ENCODE measurements at regions not wholly inside any gene's neighbourhood (a gene's known extent, or its start where the extent isn't known, plus 50 kb on each side); places are given as distances from the start of the nearest gene placed in this dataset.

GRCh38 chr15:81685237-81685636 lies 311.2 kb upstream of the TMC3 start:
- TF ChIP-seq EZH2 (optimal IDR thresholded peaks at IDR 0.05; ENCODE audit: low read depth, low read length) (no peak), EZH2phosphoT487 (IDR thresholded peaks at IDR 0.05; ENCODE audit: low read length) (no peak), CTCF (IDR thresholded peaks at IDR 0.05; ENCODE audit: low read length) (no peak)
- Histone ChIP-seq H3K27me3 (replicated peaks; ENCODE audit: insufficient read depth, low read length) (no peaks in the 10 kb centered on the region), H3K4me3 (ENCODE audit: low read length) (no peak overlapping the region), H3K27ac (ENCODE audit: low read length) (no peak overlapping the region), H3F3A (ENCODE audit: insufficient read depth, low read length) (no peaks in the 10 kb centered on the region), H2AFZ (ENCODE audit: low read length) (no peak overlapping the region), H3K9me3 (replicated peaks; ENCODE audit: insufficient read depth, low read length) (no peaks in the 10 kb centered on the region), H3K79me2 (ENCODE audit: low read length) (no peaks in the 10 kb centered on the region), H3K4me2 (ENCODE audit: low read depth, low read length) (no peak overlapping the region), H3K36me3 (replicated peaks; ENCODE audit: insufficient read depth, low read length) (no peaks in the 10 kb centered on the region), H3K9ac (ENCODE audit: low read length) (no peak overlapping the region), H4K20me1 (ENCODE audit: insufficient read depth, low read length) (no peaks in the 10 kb centered on the region), H3K9me2 (replicated peaks; ENCODE audit: insufficient read depth, low read length) (no peaks in the 10 kb centered on the region), H3K4me1 (ENCODE audit: low read length) (no peaks in the 10 kb centered on the region)
- no peak for DNase-seq

GRCh38 chr15:81680829-81681228 lies 306.8 kb upstream of the TMC3 start:
- TF ChIP-seq EZH2 (optimal IDR thresholded peaks at IDR 0.05; ENCODE audit: low read depth, low read length), result no peak
- no peak for TF ChIP-seq CTCF (IDR thresholded peaks at IDR 0.05; ENCODE audit: low read length)
- TF ChIP-seq EZH2phosphoT487 (IDR thresholded peaks at IDR 0.05; ENCODE audit: low read length), result no peak
- Histone ChIP-seq H3K79me2 (ENCODE audit: low read length) (no peaks in the 10 kb centered on the region), H3F3A (ENCODE audit: insufficient read depth, low read length) (no peaks in the 10 kb centered on the region), H2AFZ (ENCODE audit: low read length) (no peak overlapping the region), H3K27ac (ENCODE audit: low read length) (no peak overlapping the region), H4K20me1 (ENCODE audit: insufficient read depth, low read length) (no peaks in the 10 kb centered on the region), H3K36me3 (replicated peaks; ENCODE audit: insufficient read depth, low read length) (no peaks in the 10 kb centered on the region), H3K9me2 (replicated peaks; ENCODE audit: insufficient read depth, low read length) (no peaks in the 10 kb centered on the region), H3K4me2 (ENCODE audit: low read depth, low read length) (no peak overlapping the region), H3K4me1 (ENCODE audit: low read length) (no peaks in the 10 kb centered on the region), H3K9me3 (replicated peaks; ENCODE audit: insufficient read depth, low read length) (no peaks in the 10 kb centered on the region), H3K27me3 (replicated peaks; ENCODE audit: insufficient read depth, low read length) (no peaks in the 10 kb centered on the region), H3K4me3 (ENCODE audit: low read length) (no peak overlapping the region), H3K9ac (ENCODE audit: low read length) (no peak overlapping the region)
- no peak for DNase-seq

GRCh38 chr15:81666839-81667238 lies 292.8 kb upstream of the TMC3 start:
- H3K9me3 ChIP-seq (replicated peaks; ENCODE audit: insufficient read depth, low read length), result no peaks in the 10 kb centered on the region
- H3K27me3 ChIP-seq (replicated peaks; ENCODE audit: insufficient read depth, low read length), result no peaks in the 10 kb centered on the region
- no peak overlapping the region for H2AFZ ChIP-seq (ENCODE audit: low read length)
- H3K4me3 ChIP-seq (ENCODE audit: low read length), result no peak overlapping the region
- H3K27ac ChIP-seq (ENCODE audit: low read length), result no peak overlapping the region
- no peaks in the 10 kb centered on the region for H4K20me1 ChIP-seq (ENCODE audit: insufficient read depth, low read length)
- no peaks in the 10 kb centered on the region for H3K9me2 ChIP-seq (replicated peaks; ENCODE audit: insufficient read depth, low read length)
- no peaks in the 10 kb centered on the region for H3K79me2 ChIP-seq (ENCODE audit: low read length)
- no peaks in the 10 kb centered on the region for H3F3A ChIP-seq (ENCODE audit: insufficient read depth, low read length)
- H3K4me2 ChIP-seq (ENCODE audit: low read depth, low read length), result no peak overlapping the region
- DNase-seq, result peak; percentile 8
- TF ChIP-seq EZH2phosphoT487 (IDR thresholded peaks at IDR 0.05; ENCODE audit: low read length) (no peak), EZH2 (optimal IDR thresholded peaks at IDR 0.05; ENCODE audit: low read depth, low read length) (no peak), CTCF (IDR thresholded peaks at IDR 0.05; ENCODE audit: low read length) (no peak)
- no peak overlapping the region for H3K9ac ChIP-seq (ENCODE audit: low read length)
- H3K36me3 ChIP-seq (replicated peaks; ENCODE audit: insufficient read depth, low read length), result no peaks in the 10 kb centered on the region
- no peaks in the 10 kb centered on the region for H3K4me1 ChIP-seq (ENCODE audit: low read length)

Measured in MM.1S (cell line).